Peyer's patch (tissue), 4 donors: ENCODE measurements at regions not wholly inside any gene's neighbourhood (a gene's known extent, or its start where the extent isn't known, plus 50 kb on each side); places are given as distances from the start of the nearest gene placed in this dataset.
A peak's percentile ranks its signal among the peaks of the same experiment; 100 is the strongest.

ENCODE experiments used
- DNase-seq, 3 donors: peaks; one replicate each; pipeline ENCODE4 v3.0.0-alpha.2; 2017 to 2019
- H3K27ac ChIP-seq, 4 donors: fragments of 200-600 bp; sonication (generic); one replicate each; pipeline ENCODE4 v1.5.1; 2016 to 2019
- H3K27me3 ChIP-seq, 2 donors: fragments of 200-600 bp; sonication (generic); one replicate each; pipeline ENCODE4 v1.5.1; 2019
- H3K36me3 ChIP-seq, 3 donors: fragments of 200-600 bp; sonication (generic); one replicate each; pipeline ENCODE4 v1.5.1; 2016 to 2019
- H3K4me1 ChIP-seq, 4 donors: fragments of 200-600 bp; sonication (generic); one replicate each; pipeline ENCODE4 v1.5.1; 2016 to 2019
- H3K4me3 ChIP-seq, 4 donors: fragments of 200-600 bp; sonication (generic); 1 replicate in 3 of 4; 2 replicates in 1 of 4; pipeline ENCODE4 v1.5.1; 2016 to 2019; ENCODE audit warnings: mild to moderate bottlenecking in 1 of 4
- H3K9me3 ChIP-seq, 4 donors: fragments of 200-600 bp; sonication (generic); one replicate each; pipeline ENCODE4 v1.5.1; 2016 to 2019; ENCODE audit warnings: mild to moderate bottlenecking in 1 of 4
- POLR2A ChIP-seq, 2 donors: fragments of 450-650 bp; IDR thresholded peaks; one replicate each; pipeline ENCODE4 v1.5.1; 2017; ENCODE audit warnings: antibody characterized with exemption in 2 of 2, mild to moderate bottlenecking in 2 of 2, moderate library complexity in 2 of 2
- TF ChIP-seq, protein P1 (sequence below), 6 experiments: fragments of 450-650 bp in 4 of 6; fragments of 200-600 bp in 2 of 6; sonication (generic) in 1 of 6; IDR thresholded peaks; one replicate each; pipeline ENCODE4 v1.5.1; 2017 to 2019; ENCODE audit warnings: antibody characterized with exemption in 6 of 6, mild to moderate bottlenecking in 3 of 6, moderate library complexity in 1 of 6

DNA sequence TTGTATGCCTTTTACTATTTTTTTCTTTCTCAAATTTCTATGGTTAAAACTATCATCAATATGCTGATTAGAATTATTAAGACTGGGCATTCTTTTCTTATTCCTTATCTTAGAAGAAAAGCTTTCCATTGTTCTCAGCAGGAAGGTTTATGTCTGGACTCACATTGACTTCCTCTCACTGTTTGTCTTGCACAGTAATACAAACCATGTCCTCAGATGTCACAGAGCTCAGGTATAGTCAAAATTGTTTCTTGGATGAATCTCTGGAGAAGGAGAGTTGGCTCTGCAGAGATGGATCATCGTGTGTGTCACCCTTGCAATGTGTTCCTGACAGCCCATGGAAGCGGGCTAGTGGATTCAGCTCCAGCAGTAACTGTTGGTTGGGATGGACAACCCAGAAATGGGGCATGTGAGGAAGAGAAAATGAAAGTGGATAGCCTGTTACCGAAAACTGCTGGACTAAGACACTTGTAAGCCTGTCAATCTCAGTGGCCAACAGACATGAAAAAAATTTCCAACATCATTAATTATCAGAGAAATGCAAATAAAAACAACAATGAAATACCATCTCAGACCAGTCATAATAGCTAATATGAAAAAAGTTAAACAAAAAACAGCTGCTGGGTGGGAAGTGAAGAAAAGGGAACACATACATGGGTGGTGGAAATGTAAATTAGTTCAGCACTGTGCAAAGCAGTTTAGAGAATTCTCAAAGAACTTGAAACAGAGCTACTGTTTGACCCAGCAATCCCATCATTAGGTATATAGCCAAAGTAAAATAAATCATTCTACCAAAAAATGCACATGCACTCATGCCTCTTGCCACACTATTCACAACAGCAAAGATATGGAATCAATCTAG lies 967.8 kb downstream of the TMEM121 start:
- Histone ChIP-seq H3K36me3 (no peaks in the 10 kb centered on the region), H3K27me3 (no peaks in the 10 kb centered on the region), H3K4me3 (no peak overlapping the region), H3K4me1 (no peaks in the 10 kb centered on the region), H3K27ac (no peak overlapping the region), H3K9me3 (no peaks in the 10 kb centered on the region)
- DNase-seq, result no peak
- TF ChIP-seq POLR2A (IDR thresholded peaks at IDR 0.05), result no peak
- TF ChIP-seq, protein P1, sequence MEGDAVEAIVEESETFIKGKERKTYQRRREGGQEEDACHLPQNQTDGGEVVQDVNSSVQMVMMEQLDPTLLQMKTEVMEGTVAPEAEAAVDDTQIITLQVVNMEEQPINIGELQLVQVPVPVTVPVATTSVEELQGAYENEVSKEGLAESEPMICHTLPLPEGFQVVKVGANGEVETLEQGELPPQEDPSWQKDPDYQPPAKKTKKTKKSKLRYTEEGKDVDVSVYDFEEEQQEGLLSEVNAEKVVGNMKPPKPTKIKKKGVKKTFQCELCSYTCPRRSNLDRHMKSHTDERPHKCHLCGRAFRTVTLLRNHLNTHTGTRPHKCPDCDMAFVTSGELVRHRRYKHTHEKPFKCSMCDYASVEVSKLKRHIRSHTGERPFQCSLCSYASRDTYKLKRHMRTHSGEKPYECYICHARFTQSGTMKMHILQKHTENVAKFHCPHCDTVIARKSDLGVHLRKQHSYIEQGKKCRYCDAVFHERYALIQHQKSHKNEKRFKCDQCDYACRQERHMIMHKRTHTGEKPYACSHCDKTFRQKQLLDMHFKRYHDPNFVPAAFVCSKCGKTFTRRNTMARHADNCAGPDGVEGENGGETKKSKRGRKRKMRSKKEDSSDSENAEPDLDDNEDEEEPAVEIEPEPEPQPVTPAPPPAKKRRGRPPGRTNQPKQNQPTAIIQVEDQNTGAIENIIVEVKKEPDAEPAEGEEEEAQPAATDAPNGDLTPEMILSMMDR (IDR thresholded peaks at IDR 0.05), result no peak

DNA sequence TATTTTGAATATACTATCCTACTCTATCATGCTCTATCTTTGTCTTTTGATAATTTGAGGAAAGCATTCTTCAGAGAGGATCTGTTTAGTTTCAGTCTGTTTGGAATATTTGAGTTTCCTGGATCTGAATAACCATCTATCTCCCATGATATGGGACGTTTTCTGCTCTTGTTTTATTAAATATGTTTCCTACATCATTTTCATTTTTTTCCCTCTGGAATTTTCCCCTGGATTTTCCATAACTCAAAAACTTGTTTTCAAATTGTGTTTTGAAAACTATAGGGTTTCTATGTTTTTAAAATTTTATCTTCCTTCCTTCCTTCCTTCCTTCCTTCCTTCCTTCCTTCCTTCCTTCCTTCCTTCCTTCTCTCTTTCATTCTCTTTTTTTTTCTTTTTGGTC lies 974.2 kb downstream of the TMEM121 start:
- TF ChIP-seq, protein P1 (IDR thresholded peaks at IDR 0.05), result no peak
- no peak for TF ChIP-seq POLR2A (IDR thresholded peaks at IDR 0.05)
- Histone ChIP-seq H3K4me3 (no peak overlapping the region), H3K9me3 (no peaks in the 10 kb centered on the region), H3K27me3 (no peaks in the 10 kb centered on the region), H3K4me1 (no peaks in the 10 kb centered on the region), H3K27ac (no peak overlapping the region), H3K36me3 (no peaks in the 10 kb centered on the region)
- DNase-seq, result no peak

DNA sequence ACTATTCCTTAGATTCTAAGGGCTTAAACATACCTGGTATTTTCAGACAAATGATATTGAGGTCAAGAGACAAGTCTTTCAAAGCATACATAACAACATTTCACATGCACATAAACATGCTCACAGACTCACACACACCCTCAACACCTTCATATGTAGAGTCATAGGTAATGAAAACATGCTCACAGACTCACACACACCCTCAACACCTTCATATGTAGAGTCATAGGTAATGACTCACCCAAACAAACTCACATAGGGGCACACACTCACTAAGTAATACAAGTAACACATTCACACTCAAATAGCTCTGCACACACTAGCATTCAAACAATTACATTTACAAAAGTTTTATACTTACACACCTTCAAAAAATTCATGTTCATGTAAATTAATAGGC lies 975.5 kb downstream of the TMEM121 start:
- Histone ChIP-seq H3K9me3 (no peaks in the 10 kb centered on the region), H3K4me1 (no peaks in the 10 kb centered on the region), H3K27me3 (no peaks in the 10 kb centered on the region), H3K27ac (no peak overlapping the region), H3K4me3 (no peak overlapping the region), H3K36me3 (no peaks in the 10 kb centered on the region)
- no peak for DNase-seq
- TF ChIP-seq, protein P1 (IDR thresholded peaks at IDR 0.05), result no peak
- TF ChIP-seq POLR2A (IDR thresholded peaks at IDR 0.05), result no peak

DNA sequence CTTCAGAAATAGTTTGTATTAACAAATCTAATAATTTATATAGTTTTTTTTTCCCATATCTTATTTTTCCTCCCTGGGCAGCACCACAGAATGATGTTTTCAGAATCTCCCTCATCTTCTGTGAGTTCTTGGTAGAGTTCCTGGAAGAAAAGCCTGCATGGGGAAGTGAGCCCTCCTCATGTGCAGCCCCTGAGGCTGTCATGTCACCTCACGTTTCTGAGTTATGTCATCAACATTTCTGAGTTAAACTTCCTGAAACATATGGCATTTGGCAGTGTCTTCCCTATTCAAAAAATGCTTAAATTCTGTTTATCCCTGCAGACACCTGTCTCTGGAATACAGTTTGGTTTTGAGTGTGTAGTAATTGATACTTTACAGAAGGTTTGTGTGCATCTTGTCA lies 979.0 kb downstream of the TMEM121 start:
- DNase-seq, result no peak
- Histone ChIP-seq H3K4me3 (no peak overlapping the region), H3K36me3 (no peaks in the 10 kb centered on the region), H3K9me3 (no peaks in the 10 kb centered on the region), H3K4me1 (no peaks in the 10 kb centered on the region), H3K27ac (no peak overlapping the region), H3K27me3 (no peaks in the 10 kb centered on the region)
- TF ChIP-seq, protein P1 (IDR thresholded peaks at IDR 0.05), result no peak

DNA sequence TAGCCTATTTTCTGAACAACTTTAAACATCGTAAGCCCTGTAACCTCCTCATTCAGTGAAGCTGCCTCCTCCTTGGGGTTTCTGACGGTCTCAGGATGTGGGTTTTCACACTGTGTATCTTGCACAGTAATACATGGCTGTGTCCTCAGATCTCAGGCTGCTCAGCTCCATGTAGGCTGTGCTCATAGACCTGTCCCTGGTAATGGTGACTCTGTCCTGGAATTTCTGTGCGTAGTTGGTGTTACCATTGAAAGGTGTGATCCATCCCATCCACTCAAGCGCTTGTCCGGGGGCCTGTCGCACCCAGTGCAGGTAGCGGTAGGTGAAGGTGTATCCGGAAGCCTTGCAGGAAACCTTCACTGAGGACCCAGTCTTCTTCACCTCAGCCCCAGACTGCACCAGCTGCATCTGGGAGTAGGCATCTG lies 980.5 kb downstream of the TMEM121 start:
- DNase-seq, result peak in 2 of 3 donors; percentile 55 to 77
- TF ChIP-seq POLR2A (IDR thresholded peaks at IDR 0.05), result no peak
- TF ChIP-seq, protein P1 (IDR thresholded peaks at IDR 0.05), result no peak
- no peaks in the 10 kb centered on the region for H3K9me3 ChIP-seq
- peak overlapping the region in 1 of 4 donors; percentile 7 for H3K4me3 ChIP-seq
- H3K27me3 ChIP-seq, result no peaks in the 10 kb centered on the region
- peak overlapping the region; percentile 9 to 74 (median 51) for H3K27ac ChIP-seq
- H3K4me1 ChIP-seq, result no peaks in the 10 kb centered on the region
- H3K36me3 ChIP-seq, result no peaks in the 10 kb centered on the region
